Fibroblast of the conjunctiva (primary cell): ENCODE measurements at regions not wholly inside any gene's neighbourhood (a gene's known extent, or its start where the extent isn't known, plus 50 kb on each side); places are given as distances from the start of the nearest gene placed in this dataset.
"Not testable (repeated sequence)": the region's sequence is repeated elsewhere in the genome, so short reads cannot be mapped to it uniquely, and the experiment has no call there.

ENCODE experiments used
- DNase-seq: peaks from one replicate; pipeline ENCODE4 v3.0.0-alpha.2; 2010; ENCODE audit warnings: low read depth

DNA sequence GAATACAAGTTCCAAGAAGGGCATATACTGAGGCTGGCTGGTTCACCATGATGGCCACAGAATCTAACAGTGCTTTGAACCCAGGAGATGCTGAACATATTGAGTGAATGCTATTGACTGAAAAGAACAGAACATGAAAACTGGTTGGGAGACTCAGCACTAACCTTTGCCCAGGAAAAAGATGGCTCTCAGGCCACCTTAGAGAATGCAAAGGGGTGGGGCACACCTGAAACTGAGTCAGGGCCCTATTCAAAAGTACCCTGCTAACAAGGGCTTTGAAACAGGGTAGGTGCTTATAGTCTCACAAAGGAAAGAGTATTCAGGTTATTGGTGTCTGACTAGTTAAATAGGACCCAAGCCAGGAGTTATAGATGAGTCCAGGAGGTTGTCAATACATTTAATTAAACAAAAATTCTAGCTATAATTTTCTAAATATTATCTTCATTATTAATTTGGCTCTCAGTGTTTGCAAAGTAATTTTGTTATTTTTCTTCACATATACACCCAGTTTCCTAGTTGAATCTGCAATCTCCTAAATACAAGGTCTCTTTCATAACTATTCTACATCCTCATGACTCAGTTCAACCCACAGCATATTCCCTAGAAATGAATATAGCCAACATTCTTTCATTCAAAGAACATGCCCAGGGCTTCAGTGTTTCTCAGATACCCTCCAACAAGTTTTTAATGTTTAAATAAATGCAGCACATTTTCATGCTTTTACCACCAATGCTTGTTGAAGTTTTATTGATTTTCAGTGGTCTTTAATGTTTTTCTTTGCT, 144.2 kb upstream of the RAPGEF2 start:
- DNase-seq, result no peak

DNA sequence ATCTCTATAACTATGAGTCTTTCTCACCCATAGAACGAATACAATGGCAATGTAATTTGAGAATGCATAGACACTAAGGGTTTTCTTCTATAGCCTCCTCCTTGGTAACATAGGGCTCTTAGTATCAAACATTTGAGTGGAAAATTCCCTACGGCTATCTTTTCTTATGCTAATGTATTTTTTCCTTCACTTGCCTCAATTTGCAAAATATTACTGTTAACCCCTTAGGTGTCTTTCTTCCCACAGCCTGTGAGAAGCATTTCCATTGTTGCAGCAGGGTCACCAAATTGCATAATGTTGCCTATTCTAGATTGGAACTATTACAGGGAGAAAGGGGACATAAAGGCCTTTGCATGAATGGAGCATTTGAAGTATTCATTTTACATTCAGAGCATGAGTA, 140.5 kb upstream of the RAPGEF2 start:
- DNase-seq, result no peak

DNA sequence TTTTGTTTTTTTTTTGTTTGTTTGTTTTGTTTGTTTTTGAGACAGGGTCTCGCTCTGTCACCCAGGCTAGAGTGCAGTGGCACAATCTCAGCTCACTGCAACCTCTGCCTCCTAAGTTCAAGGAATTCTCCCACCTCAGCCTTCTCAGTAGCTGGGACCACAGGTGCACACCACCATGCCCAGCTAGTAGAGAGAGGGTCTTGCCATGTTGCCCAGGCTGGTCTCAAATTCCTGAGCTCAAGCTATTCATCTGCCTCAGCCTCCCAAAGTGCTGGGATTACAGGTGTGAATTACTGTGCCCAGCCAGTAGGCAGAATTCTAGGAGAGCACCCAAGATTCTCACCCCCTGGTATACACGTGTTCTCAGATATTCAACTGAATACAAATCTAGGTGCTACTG, 139.6 kb upstream of the RAPGEF2 start:
- DNase-seq, result not testable (repeated sequence)

DNA sequence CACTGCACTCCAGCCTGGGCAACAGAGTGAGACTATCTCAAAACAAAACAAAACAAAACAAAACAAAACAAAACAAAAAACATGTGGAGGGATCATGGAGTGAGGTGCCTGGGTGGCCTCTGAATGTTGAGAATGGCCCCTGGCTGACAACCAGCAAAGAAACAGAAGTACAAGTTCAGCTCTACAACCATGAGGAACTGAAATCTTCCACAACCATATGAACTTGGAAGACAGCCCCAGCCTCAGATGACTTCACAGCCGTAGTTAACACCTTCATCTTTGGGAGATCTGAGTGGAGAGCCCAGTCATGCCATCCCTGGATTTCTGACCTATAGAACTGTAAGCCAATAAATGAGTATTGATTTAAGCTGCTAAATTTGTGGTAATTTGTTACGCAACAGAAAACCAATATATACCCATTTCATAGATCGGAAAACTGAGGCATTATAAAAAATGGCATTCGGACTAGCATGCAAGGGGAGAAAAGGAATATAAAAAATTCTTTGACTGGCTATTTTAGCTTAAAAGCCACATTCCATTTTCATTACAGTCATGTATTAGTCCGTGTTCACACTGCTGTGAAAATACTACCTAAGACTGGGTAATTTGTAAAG, 138.7 kb upstream of the RAPGEF2 start:
- DNase-seq, result no peak

DNA sequence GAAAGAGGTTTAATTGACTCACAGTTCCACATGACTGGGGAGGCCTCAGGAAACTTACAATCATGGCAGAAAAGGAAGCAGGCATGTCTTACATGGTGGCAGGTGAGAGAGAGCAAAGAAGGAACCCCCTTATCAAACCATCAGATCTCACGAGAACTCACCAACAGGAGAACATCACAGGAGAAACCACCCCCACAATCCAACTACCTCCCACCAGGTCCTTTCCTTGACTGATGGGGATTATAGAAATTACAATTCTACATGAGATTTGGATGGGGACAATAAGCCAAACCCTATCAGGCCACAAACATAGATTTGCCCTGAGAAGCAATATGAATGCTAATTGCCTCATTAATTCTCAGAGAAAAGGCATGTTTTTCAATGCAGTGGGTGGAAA, 138.2 kb upstream of the RAPGEF2 start:
- no peak for DNase-seq

DNA sequence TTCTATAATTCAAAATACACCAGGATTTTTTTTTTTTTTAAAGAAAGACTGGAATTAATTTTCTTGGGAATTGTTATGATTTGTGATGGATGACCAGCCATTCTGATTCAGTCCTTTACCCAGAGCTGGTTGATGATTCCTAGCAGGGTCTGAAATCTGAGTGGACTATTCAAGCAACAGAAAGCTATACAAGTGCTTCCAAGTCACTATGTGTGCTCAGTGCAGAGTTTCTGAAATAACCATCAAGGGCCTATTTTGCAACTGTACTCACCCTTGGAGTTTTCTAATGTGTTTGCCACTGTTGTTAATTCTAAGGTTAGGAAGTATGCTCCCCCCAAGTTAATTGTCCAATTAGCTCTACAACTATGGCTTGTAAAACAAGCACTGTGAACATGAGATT, 137.7 kb upstream of the RAPGEF2 start:
- DNase-seq, result no peak

DNA sequence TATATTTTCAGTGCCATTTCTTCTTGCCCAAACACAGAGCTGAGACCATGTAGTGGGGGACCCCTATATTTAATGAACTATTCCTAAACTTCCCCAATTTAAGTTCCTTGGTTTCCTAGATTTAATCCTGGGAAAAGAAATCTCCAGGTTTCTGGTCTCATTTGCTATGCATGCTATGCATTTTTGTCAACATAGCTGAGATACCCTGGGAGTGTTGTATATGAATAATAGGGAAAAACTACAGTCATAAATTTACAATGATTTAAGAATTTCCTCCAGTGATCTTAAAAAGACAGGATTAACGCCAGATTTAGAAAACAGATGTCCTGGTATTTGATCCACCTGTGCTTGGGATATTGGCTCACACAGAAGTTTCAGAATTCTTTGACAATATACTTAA, 136.8 kb upstream of the RAPGEF2 start:
- no peak for DNase-seq

DNA sequence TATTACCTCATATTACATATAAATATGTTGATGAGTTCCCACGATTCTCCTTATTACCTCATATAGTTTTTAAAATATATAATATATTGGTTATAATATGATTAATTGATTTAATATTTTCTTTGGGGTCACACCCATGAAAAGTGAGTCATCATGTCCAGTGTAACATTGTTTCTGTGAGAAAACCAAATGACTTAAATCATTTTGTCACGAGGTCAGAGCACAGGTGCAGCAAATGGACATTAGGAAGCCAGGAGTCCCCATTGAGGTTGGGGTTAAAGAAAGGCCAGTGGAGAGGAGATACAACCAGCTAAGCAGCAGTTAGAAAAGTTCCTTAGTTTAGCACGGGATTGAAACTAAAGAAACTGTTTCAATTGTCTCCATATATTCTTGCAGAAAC, 133.9 kb upstream of the RAPGEF2 start:
- DNase-seq, result no peak

DNA sequence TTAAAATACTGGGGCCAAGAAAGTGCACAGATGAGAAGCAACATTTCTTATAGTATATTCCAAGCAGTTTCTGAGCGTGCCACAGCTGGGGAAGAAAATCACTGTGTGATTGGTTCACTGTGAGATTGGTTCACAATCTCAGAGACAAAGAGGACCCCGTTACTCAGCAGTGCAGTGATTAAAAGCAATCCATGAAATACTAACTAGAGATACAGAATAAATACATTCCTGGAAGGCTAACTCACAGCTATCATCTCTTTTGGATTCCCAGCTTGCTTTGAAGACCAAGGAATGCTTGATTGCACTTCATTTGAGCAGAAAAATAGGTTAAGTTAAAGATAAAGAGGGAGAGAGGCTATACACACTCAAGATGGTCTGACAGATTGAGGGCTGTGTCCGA, 132.1 kb upstream of the RAPGEF2 start:
- DNase-seq, result no peak

DNA sequence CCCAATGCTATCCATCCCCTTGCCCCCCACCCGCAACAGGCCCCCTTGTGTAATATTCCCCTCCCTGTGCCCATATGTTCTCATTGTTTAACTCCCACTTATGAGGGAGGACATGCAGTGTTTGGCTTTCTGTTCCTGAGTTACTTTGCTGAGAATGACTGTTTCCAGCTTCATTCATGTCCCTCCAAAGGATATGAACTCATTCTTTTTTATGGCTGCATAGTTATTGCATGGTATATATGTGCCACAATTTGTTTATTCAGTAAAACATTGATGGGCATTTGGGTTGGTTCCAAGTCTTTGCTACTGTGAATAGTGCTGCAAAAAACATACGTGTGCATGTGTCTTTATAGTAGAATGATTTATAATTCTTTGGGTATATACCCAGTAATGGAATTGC, 128.4 kb upstream of the RAPGEF2 start:
- DNase-seq, result not testable (repeated sequence)

DNA sequence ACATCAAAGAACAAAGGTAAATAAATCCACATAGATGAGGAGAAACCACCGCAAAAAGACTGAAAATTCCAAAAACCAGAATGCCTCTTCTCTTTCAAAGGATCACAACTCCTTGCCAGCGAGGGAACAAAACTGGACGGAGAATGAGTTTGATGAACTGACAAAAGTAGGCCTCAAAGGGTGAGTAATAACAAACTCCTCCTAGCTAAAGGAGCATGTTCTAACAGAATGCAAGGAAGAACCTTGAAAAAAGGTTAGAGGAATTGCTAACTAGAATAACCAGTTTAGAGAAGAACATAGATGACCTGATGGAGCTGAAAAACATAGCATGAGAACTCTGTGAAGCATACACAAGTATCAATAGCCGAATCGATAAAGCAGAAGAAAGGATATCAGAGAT, 122.2 kb upstream of the RAPGEF2 start:
- DNase-seq, result not testable (repeated sequence)

DNA sequence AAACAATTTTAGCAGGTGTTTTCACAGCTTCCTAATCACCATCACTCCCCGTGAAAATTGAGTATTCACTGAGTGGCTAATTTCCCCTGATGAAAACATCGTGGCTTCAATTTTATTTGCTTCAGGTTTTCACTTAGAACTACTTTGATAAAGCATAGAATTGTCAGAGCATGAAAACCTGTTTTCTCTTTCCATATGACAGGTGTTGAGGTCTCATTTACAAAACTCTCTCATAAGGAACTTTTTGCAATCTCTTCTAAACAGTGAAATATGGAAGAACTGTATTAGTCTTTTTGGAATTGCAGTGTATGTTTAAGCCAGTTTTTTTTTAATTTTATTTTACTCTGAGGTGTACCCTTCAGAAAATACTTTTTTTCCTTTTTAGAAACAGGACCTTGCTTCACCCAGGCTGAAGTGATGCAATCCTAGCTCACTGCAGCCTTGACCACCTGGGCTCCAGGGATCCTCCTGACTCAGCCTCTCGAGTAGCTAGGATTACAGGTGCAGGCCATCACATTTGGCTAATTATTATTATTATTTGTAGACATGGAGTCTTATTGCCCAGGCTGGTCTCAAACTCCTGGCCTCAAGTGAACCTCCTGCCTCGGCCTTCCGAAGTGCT, 111.2 kb upstream of the RAPGEF2 start:
- no peak for DNase-seq

DNA sequence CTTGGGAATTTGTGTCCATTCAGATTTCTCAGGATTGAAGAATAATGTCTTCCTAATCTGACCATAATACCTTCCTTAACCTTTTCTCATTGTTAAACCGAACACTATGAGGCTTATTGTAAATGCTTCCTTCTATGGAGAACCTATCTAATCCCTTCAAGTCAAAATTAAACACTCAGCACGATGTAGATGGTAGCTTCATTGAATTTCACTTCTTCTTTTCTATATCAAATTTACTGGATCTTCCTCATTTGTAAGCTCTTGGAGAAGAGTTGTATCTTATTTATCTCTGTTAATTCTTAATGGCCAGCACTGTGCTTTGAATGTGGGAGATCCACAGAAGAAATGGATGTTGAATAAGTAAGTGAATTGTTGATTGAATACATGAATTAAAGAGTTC, 109.0 kb upstream of the RAPGEF2 start:
- no peak for DNase-seq

DNA sequence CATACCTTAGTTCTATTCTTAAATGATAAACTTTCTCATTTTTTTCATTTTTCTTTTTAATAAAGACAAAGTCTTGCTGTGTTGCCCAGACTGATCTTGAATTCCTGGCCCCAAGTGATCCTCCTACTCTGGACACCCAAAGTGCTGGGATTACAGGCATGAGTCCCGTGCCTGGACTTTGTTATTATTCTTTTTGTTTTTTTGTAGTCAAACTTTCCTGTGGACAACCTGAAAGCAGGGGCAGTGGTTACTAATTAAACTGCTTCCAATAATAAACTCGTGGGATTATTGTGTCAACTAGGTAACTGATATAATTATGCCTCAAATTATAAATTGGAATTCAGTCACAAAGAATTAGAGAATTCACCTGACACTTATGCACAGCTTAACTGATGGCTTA, 107.8 kb upstream of the RAPGEF2 start:
- no peak for DNase-seq

DNA sequence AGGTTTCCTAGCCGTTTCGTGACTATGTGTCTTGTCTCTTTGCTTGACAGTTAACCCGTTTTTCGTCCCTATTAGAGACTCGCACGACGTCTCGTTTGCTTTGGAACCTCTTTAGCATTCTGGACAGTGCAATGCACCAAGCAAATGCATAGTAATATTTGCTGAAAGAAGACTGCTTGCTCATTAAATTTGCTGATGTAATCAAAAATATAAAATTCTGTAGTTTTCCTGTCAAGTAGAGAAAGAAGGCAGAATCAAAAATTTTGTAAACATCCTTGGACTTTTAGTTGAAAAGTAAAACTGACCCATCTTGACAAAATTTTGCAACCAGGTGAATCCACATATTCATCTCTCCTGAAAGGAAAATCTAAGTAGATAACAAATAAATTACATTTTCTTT, 106.9 kb upstream of the RAPGEF2 start:
- DNase-seq, result no peak

DNA sequence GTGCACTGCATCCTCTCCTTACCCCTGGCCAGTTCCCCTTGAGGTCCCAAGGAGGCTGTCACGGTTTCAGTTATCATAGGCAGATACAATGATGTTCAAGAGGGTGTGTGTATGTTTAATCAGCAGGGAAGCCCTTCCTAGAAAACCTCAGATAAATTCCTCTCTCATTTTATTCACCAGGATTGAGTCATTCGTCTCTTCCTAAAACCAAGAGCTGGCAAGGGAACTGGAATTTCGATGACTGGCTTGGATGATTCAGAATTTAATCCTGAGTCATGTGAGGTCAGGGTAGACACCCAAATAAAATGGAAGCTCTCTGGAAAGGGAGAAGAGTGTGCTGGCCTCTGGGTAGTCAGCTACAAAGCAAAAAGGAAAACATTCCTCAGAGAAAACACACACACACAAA, 106.2 kb upstream of the RAPGEF2 start:
- peak; percentile 81 for DNase-seq

DNA sequence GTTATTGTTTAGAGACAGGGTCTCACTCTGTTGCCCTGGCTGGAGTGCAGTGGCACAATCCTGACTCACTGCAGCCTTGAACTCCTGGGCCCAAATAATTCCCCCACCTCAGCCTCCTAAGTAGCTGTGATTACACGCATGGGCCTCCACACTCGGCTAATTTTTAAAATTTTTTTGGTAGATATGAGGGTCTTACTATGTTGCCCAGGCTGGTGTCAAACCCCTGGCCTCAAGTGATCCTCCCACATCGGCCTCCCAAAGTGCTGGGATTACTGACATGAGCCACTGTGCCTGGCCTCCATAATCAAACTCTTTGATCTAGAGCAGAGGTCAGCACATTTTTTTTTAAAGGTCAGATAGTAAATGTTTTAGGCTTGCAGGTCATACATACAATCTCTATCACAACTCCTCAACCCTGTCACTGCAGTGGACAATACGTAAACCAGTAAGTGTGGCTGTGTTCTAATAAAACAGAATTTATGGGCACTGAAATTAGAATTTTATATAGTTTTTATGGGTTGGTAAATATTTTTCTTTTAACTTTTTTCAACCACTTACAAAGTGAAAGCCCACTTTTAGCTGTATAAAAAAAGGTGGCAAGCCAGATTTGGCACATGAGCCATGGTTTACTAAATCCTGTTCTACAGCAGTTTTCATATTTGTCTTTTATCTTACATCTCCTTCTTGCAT, 105.1 kb upstream of the RAPGEF2 start:
- DNase-seq, result no peak

DNA sequence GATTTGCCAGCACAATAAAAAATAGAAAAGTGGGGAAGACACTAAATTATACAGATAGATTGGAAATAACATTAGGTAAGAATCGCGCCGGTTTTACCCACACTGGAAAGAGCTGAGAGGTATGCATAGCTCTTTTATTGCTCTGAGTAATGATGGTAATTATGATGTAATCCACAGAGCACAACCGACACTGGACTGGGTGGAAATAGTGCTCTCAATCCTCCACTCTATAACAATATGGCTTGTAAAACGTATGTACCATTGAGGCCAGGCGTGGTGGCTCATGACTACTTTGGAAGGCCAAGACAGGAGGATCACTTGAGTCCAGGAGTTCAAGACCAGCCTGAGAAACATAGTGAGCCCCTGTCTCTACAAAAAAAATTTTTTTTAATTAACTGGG, 104.3 kb upstream of the RAPGEF2 start:
- DNase-seq, result no peak

DNA sequence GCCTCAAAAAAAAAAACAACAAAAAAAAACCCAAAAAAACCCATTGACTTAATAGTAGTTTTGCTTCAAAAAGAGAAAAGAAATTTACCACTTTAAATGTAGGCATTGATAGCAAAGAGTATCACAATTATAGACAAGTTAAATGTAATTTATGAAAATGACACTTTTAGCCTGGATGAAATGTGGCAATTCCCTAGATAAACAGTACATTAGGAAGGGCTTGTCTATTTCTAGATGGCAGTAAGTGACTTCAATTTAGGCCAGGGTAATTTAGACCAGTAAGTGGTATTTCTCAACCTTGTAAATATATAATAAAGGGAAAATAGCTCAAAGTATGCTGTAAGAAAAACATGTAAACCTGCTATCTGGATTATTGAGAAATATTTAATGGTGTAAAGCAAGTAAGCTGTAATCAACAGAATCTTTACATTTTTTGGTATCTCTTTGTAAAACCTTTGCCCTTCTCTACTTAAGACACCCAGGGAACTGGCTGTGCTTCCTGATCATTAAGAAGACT, 103.7 kb upstream of the RAPGEF2 start:
- no peak for DNase-seq

DNA sequence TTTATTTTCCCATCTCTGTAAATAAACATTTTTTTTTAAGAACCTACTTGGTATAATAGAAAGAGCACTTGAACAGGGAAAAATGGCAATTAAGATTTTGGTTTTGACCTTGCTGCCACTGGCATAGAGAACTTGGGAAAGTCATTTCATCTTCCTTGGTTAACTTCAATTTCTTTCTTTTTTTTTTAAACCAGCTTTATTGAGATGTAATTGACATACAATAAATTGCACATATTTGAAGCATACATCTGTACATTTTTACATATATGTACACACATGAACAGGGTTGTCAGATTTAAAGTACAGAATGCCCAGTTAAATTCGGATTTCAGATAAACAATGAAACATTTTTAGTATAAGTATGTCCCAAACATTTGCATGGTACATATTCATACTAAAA, 103.0 kb upstream of the RAPGEF2 start:
- no peak for DNase-seq

DNA sequence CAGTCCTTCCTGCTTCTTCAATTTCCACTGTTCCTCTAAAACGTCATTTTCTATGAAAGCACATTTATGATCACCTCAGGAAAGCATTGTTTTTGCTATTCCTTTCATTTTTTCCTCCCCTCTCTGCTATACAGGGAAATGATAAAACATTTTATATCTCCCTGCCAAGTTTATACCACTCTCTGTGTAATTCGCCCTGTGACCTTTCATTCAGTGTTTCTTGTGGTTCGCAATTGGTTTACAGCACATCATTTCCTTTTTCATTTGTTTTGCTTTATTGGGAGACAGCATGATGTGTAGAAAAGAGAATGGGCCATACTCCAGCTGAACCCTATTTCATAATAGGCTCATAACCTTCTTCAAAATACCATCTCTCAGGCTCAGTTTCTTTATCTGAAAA, 99.9 kb upstream of the RAPGEF2 start:
- DNase-seq, result no peak

DNA sequence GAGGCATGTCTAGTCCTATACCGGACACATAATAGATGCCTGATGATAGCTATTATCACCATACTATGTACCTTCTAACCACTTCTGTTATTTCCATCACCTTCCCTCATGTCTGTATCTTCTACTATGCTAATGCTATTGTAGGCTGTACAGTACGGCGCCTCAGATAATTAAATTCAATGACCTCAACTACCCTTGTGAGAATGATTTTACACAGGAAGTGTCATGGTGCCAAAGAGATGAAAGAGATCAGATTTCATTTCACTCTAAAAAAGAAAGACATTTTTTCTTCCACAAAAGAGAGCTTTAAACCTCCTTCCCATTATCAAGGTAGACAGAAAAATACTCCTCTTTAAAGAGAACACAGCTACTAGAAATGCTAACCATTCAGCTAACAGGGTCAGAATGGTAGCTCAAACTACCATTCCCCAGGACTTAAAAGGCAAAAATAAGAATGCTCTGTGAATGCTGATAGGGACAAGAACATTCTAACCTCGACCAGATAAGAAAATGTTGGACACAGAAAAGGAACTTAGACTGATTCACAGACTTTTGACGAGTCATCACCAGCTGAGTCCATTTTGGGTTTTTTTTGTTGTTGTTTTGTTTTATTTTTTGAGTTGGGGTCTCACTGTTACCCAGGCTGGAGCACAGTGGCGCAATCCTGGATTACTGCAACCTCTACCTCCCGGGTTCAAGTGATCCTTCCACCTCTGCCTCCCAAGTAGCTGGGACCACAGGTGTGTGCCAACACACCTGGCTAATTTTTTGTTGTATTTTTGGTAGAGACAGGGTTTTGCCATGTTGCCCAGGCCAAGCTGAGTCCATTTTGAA, 99.2 kb upstream of the RAPGEF2 start:
- no peak for DNase-seq
